ENCODE measurements at regions not wholly inside any gene's neighbourhood (a gene's known extent, or its start where the extent isn't known, plus 50 kb on each side); places are given as distances from the start of the nearest gene placed in this dataset.

- H3K14ac ChIP-seq (ENCODE audit: low read length in 2 of 2): no peak overlapping the region
- H2BK120ac ChIP-seq (ENCODE audit: low read depth, low read length): no peak overlapping the region
- H3K9me3 ChIP-seq (ENCODE audit: control insufficient read depth, low read length): no peaks in the 10 kb centered on the region
- H3K4me2 ChIP-seq (ENCODE audit: low read length, poor library complexity, severe bottlenecking): no peak overlapping the region
- no peak overlapping the region for H3K4ac ChIP-seq (ENCODE audit: low read depth in 1 of 2, low read length in 2 of 2)
- no peaks in the 10 kb centered on the region for H3K4me1 ChIP-seq (ENCODE audit: control insufficient read depth, insufficient read depth, low read depth, low read length)
- no peak overlapping the region for H3K4me3 ChIP-seq (ENCODE audit: insufficient read depth in 1 of 2, low read depth in 1 of 2, low read length in 2 of 2)
- WGBS: 80% methylated on average over 1 of the region's 1 CpG
- no peaks in the 10 kb centered on the region for H3K27me3 ChIP-seq (ENCODE audit: control insufficient read depth in 1 of 2, insufficient read depth in 1 of 2, low read length in 2 of 2)
- DNase-seq: no peak
- no peak overlapping the region for H3K9ac ChIP-seq (ENCODE audit: low read length)
- H2AFZ ChIP-seq (ENCODE audit: low read depth, low read length): no peak overlapping the region
- H3K18ac ChIP-seq (ENCODE audit: low read depth in 1 of 2, low read length in 2 of 2): no peak overlapping the region
- no peak overlapping the region for H2BK12ac ChIP-seq (ENCODE audit: low read length in 2 of 2)
- no peak overlapping the region for H2BK15ac ChIP-seq (ENCODE audit: low read depth, poor library complexity, severe bottlenecking)
- no peak overlapping the region for H4K91ac ChIP-seq (ENCODE audit: low read length)
- no peaks in the 10 kb centered on the region for H3K36me3 ChIP-seq (ENCODE audit: control insufficient read depth in 1 of 2, insufficient read depth in 2 of 2, low read depth in 1 of 2, low read length in 2 of 2)
- no peak overlapping the region for H3K23ac ChIP-seq (ENCODE audit: low read length in 2 of 2)
- no peak overlapping the region for H4K8ac ChIP-seq (ENCODE audit: low read length)
- H3K27ac ChIP-seq (ENCODE audit: low read length, poor library complexity, severe bottlenecking): no peak overlapping the region
- H3K79me1 ChIP-seq (replicated peaks; ENCODE audit: low read length, poor library complexity, severe bottlenecking): no peaks in the 10 kb centered on the region
- H2BK5ac ChIP-seq (ENCODE audit: low read depth, low read length, poor library complexity, severe bottlenecking): no peak overlapping the region
- H2AK5ac ChIP-seq (ENCODE audit: low read length, severe bottlenecking): no peak overlapping the region
Measured at GRCh38 chr14:83744224-83744623, 1785.7 kb upstream of the FLRT2 start.

- H3K4me2 ChIP-seq (ENCODE audit: low read length, poor library complexity, severe bottlenecking): no peak overlapping the region
- H3K27me3 ChIP-seq (ENCODE audit: control insufficient read depth in 1 of 2, insufficient read depth in 1 of 2, low read length in 2 of 2): no peaks in the 10 kb centered on the region
- no peaks in the 10 kb centered on the region for H3K4me1 ChIP-seq (ENCODE audit: control insufficient read depth, insufficient read depth, low read depth, low read length)
- H2BK120ac ChIP-seq (ENCODE audit: low read depth, low read length): no peak overlapping the region
- no peak overlapping the region for H2BK15ac ChIP-seq (ENCODE audit: low read depth, poor library complexity, severe bottlenecking)
- no peak overlapping the region for H2BK5ac ChIP-seq (ENCODE audit: low read depth, low read length, poor library complexity, severe bottlenecking)
- H2BK12ac ChIP-seq (ENCODE audit: low read length in 2 of 2): no peak overlapping the region
- no peak overlapping the region for H4K91ac ChIP-seq (ENCODE audit: low read length)
- H3K36me3 ChIP-seq (ENCODE audit: control insufficient read depth in 1 of 2, insufficient read depth in 2 of 2, low read depth in 1 of 2, low read length in 2 of 2): no peaks in the 10 kb centered on the region
- H2AFZ ChIP-seq (ENCODE audit: low read depth, low read length): no peak overlapping the region
- 100% methylated on average over 1 of the region's 2 CpGs for WGBS
- no peak overlapping the region for H2AK5ac ChIP-seq (ENCODE audit: low read length, severe bottlenecking)
- no peak overlapping the region for H3K14ac ChIP-seq (ENCODE audit: low read length in 2 of 2)
- no peaks in the 10 kb centered on the region for H3K79me1 ChIP-seq (replicated peaks; ENCODE audit: low read length, poor library complexity, severe bottlenecking)
- no peak overlapping the region for H3K18ac ChIP-seq (ENCODE audit: low read depth in 1 of 2, low read length in 2 of 2)
- no peaks in the 10 kb centered on the region for H3K9me3 ChIP-seq (ENCODE audit: control insufficient read depth, low read length)
- H3K23ac ChIP-seq (ENCODE audit: low read length in 2 of 2): no peak overlapping the region
- no peak overlapping the region for H3K27ac ChIP-seq (ENCODE audit: low read length, poor library complexity, severe bottlenecking)
- H3K4ac ChIP-seq (ENCODE audit: low read depth in 1 of 2, low read length in 2 of 2): no peak overlapping the region
- H3K4me3 ChIP-seq (ENCODE audit: insufficient read depth in 1 of 2, low read depth in 1 of 2, low read length in 2 of 2): no peak overlapping the region
- H4K8ac ChIP-seq (ENCODE audit: low read length): no peak overlapping the region
- no peak overlapping the region for H3K9ac ChIP-seq (ENCODE audit: low read length)
- no peak for DNase-seq
Measured at GRCh38 chr14:83744891-83745290, 1785.1 kb upstream of the FLRT2 start.

- Histone ChIP-seq H3K4me3 (ENCODE audit: insufficient read depth in 1 of 2, low read depth in 1 of 2, low read length in 2 of 2) (no peak overlapping the region), H3K23ac (ENCODE audit: low read length in 2 of 2) (no peak overlapping the region), H2BK12ac (ENCODE audit: low read length in 2 of 2) (no peak overlapping the region), H3K4me2 (ENCODE audit: low read length, poor library complexity, severe bottlenecking) (no peak overlapping the region), H3K27ac (ENCODE audit: low read length, poor library complexity, severe bottlenecking) (no peak overlapping the region), H3K4ac (ENCODE audit: low read depth in 1 of 2, low read length in 2 of 2) (no peak overlapping the region), H3K18ac (ENCODE audit: low read depth in 1 of 2, low read length in 2 of 2) (no peak overlapping the region), H3K4me1 (ENCODE audit: control insufficient read depth, insufficient read depth, low read depth, low read length) (no peaks in the 10 kb centered on the region), H3K14ac (ENCODE audit: low read length in 2 of 2) (no peak overlapping the region), H3K27me3 (ENCODE audit: control insufficient read depth in 1 of 2, insufficient read depth in 1 of 2, low read length in 2 of 2) (no peaks in the 10 kb centered on the region), H2BK5ac (ENCODE audit: low read depth, low read length, poor library complexity, severe bottlenecking) (no peak overlapping the region), H3K36me3 (ENCODE audit: control insufficient read depth in 1 of 2, insufficient read depth in 2 of 2, low read depth in 1 of 2, low read length in 2 of 2) (no peaks in the 10 kb centered on the region), H2AFZ (ENCODE audit: low read depth, low read length) (no peak overlapping the region), H3K9ac (ENCODE audit: low read length) (no peak overlapping the region), H2BK120ac (ENCODE audit: low read depth, low read length) (no peak overlapping the region), H4K91ac (ENCODE audit: low read length) (no peak overlapping the region), H3K9me3 (ENCODE audit: control insufficient read depth, low read length) (no peaks in the 10 kb centered on the region), H2BK15ac (ENCODE audit: low read depth, poor library complexity, severe bottlenecking) (no peak overlapping the region), H4K8ac (ENCODE audit: low read length) (no peak overlapping the region), H2AK5ac (ENCODE audit: low read length, severe bottlenecking) (no peak overlapping the region), H3K79me1 (replicated peaks; ENCODE audit: low read length, poor library complexity, severe bottlenecking) (no peaks in the 10 kb centered on the region)
- WGBS: 100% methylated on average over 1 of the region's 3 CpGs
- no peak for DNase-seq
Measured at GRCh38 chr14:83746336-83746735, 1783.6 kb upstream of the FLRT2 start.

- Histone ChIP-seq H3K9me3 (ENCODE audit: control insufficient read depth, low read length) (no peaks in the 10 kb centered on the region), H3K9ac (ENCODE audit: low read length) (no peak overlapping the region), H2AFZ (ENCODE audit: low read depth, low read length) (no peak overlapping the region), H4K8ac (ENCODE audit: low read length) (no peak overlapping the region), H3K18ac (ENCODE audit: low read depth in 1 of 2, low read length in 2 of 2) (no peak overlapping the region), H3K4ac (ENCODE audit: low read depth in 1 of 2, low read length in 2 of 2) (no peak overlapping the region), H3K14ac (ENCODE audit: low read length in 2 of 2) (no peak overlapping the region), H3K79me1 (replicated peaks; ENCODE audit: low read length, poor library complexity, severe bottlenecking) (no peaks in the 10 kb centered on the region), H3K4me3 (ENCODE audit: insufficient read depth in 1 of 2, low read depth in 1 of 2, low read length in 2 of 2) (no peak overlapping the region), H3K27me3 (ENCODE audit: control insufficient read depth in 1 of 2, insufficient read depth in 1 of 2, low read length in 2 of 2) (no peaks in the 10 kb centered on the region), H2BK120ac (ENCODE audit: low read depth, low read length) (no peak overlapping the region), H3K4me1 (ENCODE audit: control insufficient read depth, insufficient read depth, low read depth, low read length) (no peaks in the 10 kb centered on the region), H2AK5ac (ENCODE audit: low read length, severe bottlenecking) (no peak overlapping the region), H2BK12ac (ENCODE audit: low read length in 2 of 2) (no peak overlapping the region), H3K36me3 (ENCODE audit: control insufficient read depth in 1 of 2, insufficient read depth in 2 of 2, low read depth in 1 of 2, low read length in 2 of 2) (no peaks in the 10 kb centered on the region), H2BK15ac (ENCODE audit: low read depth, poor library complexity, severe bottlenecking) (no peak overlapping the region), H3K4me2 (ENCODE audit: low read length, poor library complexity, severe bottlenecking) (no peak overlapping the region), H2BK5ac (ENCODE audit: low read depth, low read length, poor library complexity, severe bottlenecking) (no peak overlapping the region), H4K91ac (ENCODE audit: low read length) (no peak overlapping the region), H3K27ac (ENCODE audit: low read length, poor library complexity, severe bottlenecking) (no peak overlapping the region), H3K23ac (ENCODE audit: low read length in 2 of 2) (no peak overlapping the region)
- no peak for DNase-seq
- 58% methylated on average over 2 of the region's 3 CpGs for WGBS
Measured at GRCh38 chr14:83757916-83758315, 1772.0 kb upstream of the FLRT2 start.
